DMS53 (cell line): ENCODE measurements at regions not wholly inside any gene's neighbourhood (a gene's known extent, or its start where the extent isn't known, plus 50 kb on each side); places are given as distances from the start of the nearest gene placed in this dataset.

Source experiments
- DNase-seq: peaks from one replicate; lab custom pipeline; 2025; lab: John Stamatoyannopoulos, UW

- no peak for DNase-seq
Observed at GRCh38 chr14:100955201-100955600, 51.7 kb upstream of the RTL1 start.

GRCh38 chr14:100962494-100962893 lies 59.0 kb upstream of the RTL1 start:
- DNase-seq = no peak

GRCh38 chr14:100965296-100965695 lies 61.8 kb upstream of the RTL1 start:
- DNase-seq = no peak

DNA sequence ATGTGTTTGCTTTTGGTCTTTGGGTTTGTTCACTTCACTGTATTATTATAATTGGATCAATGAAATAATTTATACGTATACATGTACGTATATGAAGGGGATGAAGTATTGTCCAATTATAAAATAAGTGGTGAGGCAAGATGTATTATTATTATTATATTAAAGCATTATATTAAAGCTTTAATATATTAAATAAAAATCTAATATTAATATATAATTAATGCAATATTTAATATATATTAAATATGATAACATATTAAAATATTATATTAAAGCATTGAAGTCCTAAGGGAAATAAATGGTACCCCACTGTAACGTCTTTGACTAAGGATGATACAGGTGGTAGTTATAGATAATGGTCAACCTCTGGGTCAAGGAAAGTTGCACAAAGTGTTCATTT lies 63.7 kb upstream of the RTL1 start:
- DNase-seq = no peak

- DNase-seq = no peak
Observed at GRCh38 chr14:100967930-100968329, 64.4 kb upstream of the RTL1 start.

GRCh38 chr14:100972118-100972897 lies 68.8 kb upstream of the RTL1 start:
- DNase-seq = no peak

GRCh38 chr14:100975671-100976070 lies 72.1 kb upstream of the RTL1 start:
- no peak for DNase-seq

DNA sequence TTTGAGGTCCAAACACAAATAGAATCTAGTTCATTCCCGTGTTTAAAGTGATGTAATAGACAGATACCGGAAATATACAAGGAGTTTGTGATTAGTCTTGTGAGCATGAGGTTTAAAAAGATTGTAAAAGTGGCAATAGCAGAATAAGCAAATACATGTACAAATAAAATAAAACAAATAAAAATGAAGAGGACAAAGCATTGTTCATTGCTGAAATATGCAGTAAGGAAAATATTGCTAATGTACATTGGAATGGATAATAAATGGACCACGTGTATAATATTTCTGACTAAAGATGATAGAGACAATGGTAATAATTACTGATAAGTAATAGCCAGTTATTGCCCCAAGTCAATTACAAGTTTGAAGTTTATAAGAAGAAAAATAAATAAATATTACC lies 75.6 kb upstream of the RTL1 start:
- no peak for DNase-seq

DNA sequence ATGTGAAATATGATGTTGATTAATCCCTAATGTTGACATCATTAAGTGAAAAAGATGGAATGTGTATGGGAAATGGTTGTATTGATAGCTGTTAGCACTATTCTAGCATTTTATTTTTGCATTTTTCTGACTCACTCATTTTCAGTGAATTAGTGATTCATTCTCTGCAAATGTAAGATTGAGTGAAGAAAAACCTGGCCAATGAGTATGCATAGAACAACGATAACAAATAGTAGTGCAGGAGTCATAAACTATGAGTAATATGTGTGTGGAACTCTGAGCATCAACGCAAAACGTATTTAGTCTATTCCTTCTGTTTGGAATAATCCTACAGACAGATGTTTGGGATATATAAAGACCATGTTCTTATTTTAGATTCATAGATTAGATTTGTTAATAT lies 76.3 kb upstream of the RTL1 start:
- no peak for DNase-seq

- DNase-seq = no peak
Observed at GRCh38 chr14:100980823-100981222, 77.3 kb upstream of the RTL1 start.

DNA sequence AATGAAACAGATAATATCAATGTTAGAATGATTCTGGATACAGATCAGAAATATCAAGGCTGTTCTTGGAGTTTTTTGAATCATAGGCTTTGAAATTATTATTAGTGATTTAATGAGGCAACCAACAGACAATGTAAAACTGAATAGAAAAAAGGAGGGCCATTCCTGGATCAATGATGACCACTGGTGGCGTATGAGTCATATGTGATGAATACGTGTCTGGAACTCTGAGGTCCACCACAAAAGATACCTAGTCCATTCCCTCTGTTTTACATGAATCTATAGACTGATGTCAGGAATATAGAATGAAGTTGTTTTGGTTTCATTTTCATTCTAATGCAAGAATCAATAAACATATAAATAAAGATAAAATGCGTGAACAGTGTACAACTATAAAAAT lies 78.3 kb upstream of the RTL1 start:
- DNase-seq = no peak

GRCh38 chr14:100982353-100982752 lies 78.8 kb upstream of the RTL1 start:
- DNase-seq = no peak

GRCh38 chr14:100982762-100983161 lies 79.2 kb upstream of the RTL1 start:
- DNase-seq = no peak

GRCh38 chr14:100983710-100984109 lies 80.2 kb upstream of the RTL1 start:
- no peak for DNase-seq

- DNase-seq = no peak
Observed at GRCh38 chr14:100988011-100988410, 84.5 kb upstream of the RTL1 start.

- DNase-seq = no peak
Observed at GRCh38 chr14:100988411-100988900, 84.9 kb upstream of the RTL1 start.

- no peak for DNase-seq
Observed at GRCh38 chr14:100988956-100989355, 85.4 kb upstream of the RTL1 start.

DNA sequence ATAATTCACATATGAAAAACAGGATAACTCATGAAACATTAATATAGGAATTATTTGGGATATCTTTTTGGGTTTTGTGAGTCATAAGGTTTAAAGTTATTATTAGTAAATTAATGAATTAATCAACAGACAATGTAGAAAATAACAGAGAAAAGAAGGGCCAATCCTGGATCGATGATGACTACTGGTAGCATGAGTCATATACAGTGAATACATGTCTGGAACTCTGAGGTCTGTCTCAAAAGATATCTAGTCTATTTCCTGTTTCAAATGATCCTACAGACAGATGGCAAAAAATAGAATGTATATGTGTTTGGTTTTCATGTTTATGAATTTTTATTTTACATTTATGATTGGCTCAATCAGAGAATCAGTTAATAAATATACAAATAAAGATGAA lies 86.4 kb upstream of the RTL1 start:
- no peak for DNase-seq

GRCh38 chr14:100994082-100994481 lies 90.6 kb upstream of the RTL1 start:
- DNase-seq = no peak

DNA sequence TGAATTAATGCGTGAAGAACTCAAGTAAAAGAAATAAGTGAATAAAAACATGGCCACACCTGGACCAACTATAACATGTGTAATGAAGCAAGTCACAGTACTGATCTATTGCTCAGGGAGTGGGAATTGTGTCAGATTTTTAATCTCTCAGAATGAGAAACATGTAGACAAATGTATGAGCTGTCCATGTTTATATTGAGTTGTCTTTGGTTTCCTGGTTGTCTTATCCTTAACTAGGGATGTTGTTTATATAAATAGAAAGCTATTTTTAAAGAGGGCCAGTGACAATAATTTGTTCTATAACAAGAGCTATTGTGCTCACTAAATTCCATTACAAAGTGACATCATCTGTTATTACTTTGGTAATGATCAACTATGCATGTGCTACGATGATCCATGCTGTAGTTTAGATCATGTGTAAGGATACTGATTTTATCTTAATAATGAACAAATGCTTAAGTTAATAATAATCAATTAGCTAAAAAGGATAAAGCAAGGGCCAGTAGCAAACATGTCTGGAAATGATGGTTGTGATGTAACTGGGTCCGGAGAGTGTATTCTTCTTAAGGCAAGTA lies 91.3 kb upstream of the RTL1 start:
- no peak for DNase-seq

DNA sequence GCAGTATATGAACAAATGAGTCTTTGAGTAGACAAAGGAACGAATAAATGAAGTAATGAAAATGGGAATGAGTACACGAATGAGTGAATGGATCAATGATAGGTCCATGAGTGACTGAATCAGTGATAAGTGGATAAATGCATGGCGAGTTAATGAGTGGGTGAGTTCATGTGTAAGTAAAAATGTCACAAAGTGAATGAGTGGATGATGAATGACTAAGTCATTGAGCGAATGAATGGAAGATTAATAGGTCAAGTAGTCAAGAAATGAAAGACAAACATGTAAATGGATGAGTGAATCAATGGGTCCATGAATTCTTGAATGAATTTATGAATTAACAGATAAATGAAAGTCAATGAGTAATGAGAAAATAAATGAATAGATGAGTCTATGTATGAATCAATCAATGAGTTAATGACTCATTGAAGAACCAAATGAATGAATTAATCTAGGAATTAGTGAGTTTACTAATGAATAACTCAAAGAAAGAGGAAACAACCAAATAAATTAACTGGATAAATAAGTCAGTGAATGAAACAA lies 97.3 kb upstream of the RTL1 start:
- no peak for DNase-seq

GRCh38 chr14:101001311-101002069 lies 98.0 kb upstream of the RTL1 start:
- DNase-seq = no peak

DNA sequence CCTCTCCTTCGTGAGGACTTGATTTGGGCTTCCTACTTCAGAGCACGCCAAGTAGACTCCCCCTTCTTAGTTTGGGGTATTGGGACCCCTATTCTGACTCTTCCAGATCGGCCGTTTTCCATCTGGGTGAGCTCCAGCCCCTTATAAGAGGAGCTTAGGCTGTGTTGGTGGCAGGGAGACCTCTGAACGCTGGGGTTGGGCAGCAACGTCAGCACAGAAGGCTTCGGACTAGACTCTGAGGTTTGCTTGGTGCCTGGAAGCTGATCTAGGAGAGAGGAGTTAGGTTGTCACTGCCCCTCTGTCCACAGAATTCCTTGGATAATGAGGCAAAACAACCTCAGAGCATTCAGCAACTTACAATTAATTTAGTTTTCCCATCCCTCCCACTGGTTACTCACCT lies 99.2 kb upstream of the RTL1 start:
- DNase-seq = no peak
